ENCODE measurements at regions not wholly inside any gene's neighbourhood (a gene's known extent, or its start where the extent isn't known, plus 50 kb on each side); places are given as distances from the start of the nearest gene placed in this dataset.

- TF ChIP-seq CTCF (IDR thresholded peaks at IDR 0.05; ENCODE audit: low read depth, low read length, missing input control) = no peak
- no peak for TF ChIP-seq REST (IDR thresholded peaks at IDR 0.05)
- TF ChIP-seq TAF1 (conservative IDR thresholded peaks at IDR 0.05) = no peak
- no peak for TF ChIP-seq YY1 (IDR thresholded peaks at IDR 0.05)
- TF ChIP-seq EGR1 (IDR thresholded peaks at IDR 0.05; ENCODE audit: low read depth in 2 of 2) = no peak
- TF ChIP-seq ATF3 (IDR thresholded peaks at IDR 0.05) = no peak
- TF ChIP-seq MAX (IDR thresholded peaks at IDR 0.05) = no peak
- no peak for TF ChIP-seq FOXA1 (IDR thresholded peaks at IDR 0.05)
Observed at GRCh38 chr13:80705371-80706163, 364.6 kb upstream of the SPRY2 start.
